ENCODE measurements at regions not wholly inside any gene's neighbourhood (a gene's known extent, or its start where the extent isn't known, plus 50 kb on each side); places are given as distances from the start of the nearest gene placed in this dataset.
"Not testable (repeated sequence)": the region's sequence is repeated elsewhere in the genome, so short reads cannot be mapped to it uniquely, and the experiment has no call there.

GRCh38 chr12:37666069-37666781 lies 650.3 kb upstream of the ALG10B start:
- no peak overlapping the region for H3K4me3 ChIP-seq (ENCODE audit: low read length)
- H3K4me1 ChIP-seq (ENCODE audit: control insufficient read depth, low read depth, low read length): no peaks in the 10 kb centered on the region
- H3K36me3 ChIP-seq (ENCODE audit: control insufficient read depth, low read depth, low read length): no peaks in the 10 kb centered on the region
- no peak overlapping the region for H3K9ac ChIP-seq (ENCODE audit: low read length)
- no peak overlapping the region for H3K27ac ChIP-seq (ENCODE audit: low read length)
- peaks cover 45% of the 10 kb centered on the region for H3K9me3 ChIP-seq (ENCODE audit: control insufficient read depth, low read depth, low read length)
- no peaks in the 10 kb centered on the region for H3K27me3 ChIP-seq (ENCODE audit: control insufficient read depth, insufficient read depth, low read length)

DNA sequence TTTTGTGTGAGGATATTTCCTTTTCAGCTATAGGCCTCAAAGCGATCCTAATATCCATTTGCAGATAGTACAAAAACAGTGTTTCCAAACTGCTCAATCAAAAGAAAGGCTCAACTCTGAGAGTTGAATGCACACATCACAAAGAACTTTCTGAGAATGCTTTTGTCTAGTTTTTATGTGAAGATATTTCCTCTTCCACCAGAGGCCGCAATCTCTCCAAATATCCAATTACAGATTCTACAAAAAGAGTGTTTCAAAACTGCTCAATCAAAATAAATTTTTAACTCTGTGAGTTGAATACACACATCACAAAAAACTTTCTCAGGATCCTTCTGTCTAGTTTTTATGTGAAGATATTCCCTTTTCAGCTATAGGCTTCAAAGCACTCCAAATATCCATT lies 648.0 kb upstream of the ALG10B start:
- not testable (repeated sequence) for H3K27ac ChIP-seq (ENCODE audit: low read length); H3K4me1 ChIP-seq (ENCODE audit: control insufficient read depth, low read depth, low read length); H3K4me3 ChIP-seq (ENCODE audit: low read length); H3K9ac ChIP-seq (ENCODE audit: low read length); H3K27me3 ChIP-seq (ENCODE audit: control insufficient read depth, insufficient read depth, low read length); H3K36me3 ChIP-seq (ENCODE audit: control insufficient read depth, low read depth, low read length)
- H3K9me3 ChIP-seq (ENCODE audit: control insufficient read depth, low read depth, low read length): peaks cover 67% of the 10 kb centered on the region

- Histone ChIP-seq H3K9ac (ENCODE audit: low read length) (no peak overlapping the region), H3K4me3 (ENCODE audit: low read length) (no peak overlapping the region), H3K27ac (ENCODE audit: low read length) (no peak overlapping the region), H3K9me3 (ENCODE audit: control insufficient read depth, low read depth, low read length) (peaks cover 70% of the 10 kb centered on the region), H3K4me1 (ENCODE audit: control insufficient read depth, low read depth, low read length) (no peaks in the 10 kb centered on the region), H3K36me3 (ENCODE audit: control insufficient read depth, low read depth, low read length) (no peaks in the 10 kb centered on the region), H3K27me3 (ENCODE audit: control insufficient read depth, insufficient read depth, low read length) (no peaks in the 10 kb centered on the region)
These were observed 643.8 kb upstream of the ALG10B start for GRCh38 chr12:37672655-37673260.

GRCh38 chr12:37720846-37721245 lies 595.7 kb upstream of the ALG10B start:
- no peaks in the 10 kb centered on the region for H3K4me1 ChIP-seq (ENCODE audit: control insufficient read depth, low read depth, low read length)
- no peak overlapping the region for H3K9ac ChIP-seq (ENCODE audit: low read length)
- no peak overlapping the region for H3K4me3 ChIP-seq (ENCODE audit: low read length)
- H3K36me3 ChIP-seq (ENCODE audit: control insufficient read depth, low read depth, low read length): no peaks in the 10 kb centered on the region
- H3K27me3 ChIP-seq (ENCODE audit: control insufficient read depth, insufficient read depth, low read length): no peaks in the 10 kb centered on the region
- H3K27ac ChIP-seq (ENCODE audit: low read length): no peak overlapping the region
- H3K9me3 ChIP-seq (ENCODE audit: control insufficient read depth, low read depth, low read length): peaks cover 71% of the 10 kb centered on the region

DNA sequence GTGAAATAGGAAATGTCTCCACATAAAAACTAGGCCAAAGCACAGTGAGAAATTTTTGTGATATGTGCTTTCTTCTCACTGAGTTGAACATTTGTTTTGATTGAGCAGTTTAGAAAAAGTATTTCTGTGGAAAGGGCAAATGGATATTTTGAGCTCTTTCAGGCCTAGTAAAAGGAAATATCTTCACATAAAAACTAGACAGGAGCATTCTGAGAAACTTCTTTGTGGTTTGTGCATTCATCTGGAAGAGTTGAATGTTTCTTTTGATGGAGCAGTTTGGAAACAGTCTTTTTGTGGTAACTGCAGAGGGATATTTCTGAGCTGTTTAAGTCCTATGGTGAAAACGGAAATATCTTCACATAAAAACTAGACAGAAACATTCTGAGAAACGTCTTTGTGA lies 582.7 kb upstream of the ALG10B start:
- Histone ChIP-seq H3K27ac (ENCODE audit: low read length) (no peak overlapping the region), H3K9ac (ENCODE audit: low read length) (no peak overlapping the region), H3K36me3 (ENCODE audit: control insufficient read depth, low read depth, low read length) (no peaks in the 10 kb centered on the region), H3K4me1 (ENCODE audit: control insufficient read depth, low read depth, low read length) (no peaks in the 10 kb centered on the region), H3K9me3 (ENCODE audit: control insufficient read depth, low read depth, low read length) (peaks cover 67% of the 10 kb centered on the region), H3K4me3 (ENCODE audit: low read length) (no peak overlapping the region), H3K27me3 (ENCODE audit: control insufficient read depth, insufficient read depth, low read length) (no peaks in the 10 kb centered on the region)

Measured in iPS-18a (cell line).